T1000 (cell line): ENCODE measurements at regions not wholly inside any gene's neighbourhood (a gene's known extent, or its start where the extent isn't known, plus 50 kb on each side); places are given as distances from the start of the nearest gene placed in this dataset.

Experiments used
- DNase-seq: peaks from one replicate; lab custom pipeline; 2025; ENCODE audit warnings: mixed read lengths; lab: John Stamatoyannopoulos, UW

DNA sequence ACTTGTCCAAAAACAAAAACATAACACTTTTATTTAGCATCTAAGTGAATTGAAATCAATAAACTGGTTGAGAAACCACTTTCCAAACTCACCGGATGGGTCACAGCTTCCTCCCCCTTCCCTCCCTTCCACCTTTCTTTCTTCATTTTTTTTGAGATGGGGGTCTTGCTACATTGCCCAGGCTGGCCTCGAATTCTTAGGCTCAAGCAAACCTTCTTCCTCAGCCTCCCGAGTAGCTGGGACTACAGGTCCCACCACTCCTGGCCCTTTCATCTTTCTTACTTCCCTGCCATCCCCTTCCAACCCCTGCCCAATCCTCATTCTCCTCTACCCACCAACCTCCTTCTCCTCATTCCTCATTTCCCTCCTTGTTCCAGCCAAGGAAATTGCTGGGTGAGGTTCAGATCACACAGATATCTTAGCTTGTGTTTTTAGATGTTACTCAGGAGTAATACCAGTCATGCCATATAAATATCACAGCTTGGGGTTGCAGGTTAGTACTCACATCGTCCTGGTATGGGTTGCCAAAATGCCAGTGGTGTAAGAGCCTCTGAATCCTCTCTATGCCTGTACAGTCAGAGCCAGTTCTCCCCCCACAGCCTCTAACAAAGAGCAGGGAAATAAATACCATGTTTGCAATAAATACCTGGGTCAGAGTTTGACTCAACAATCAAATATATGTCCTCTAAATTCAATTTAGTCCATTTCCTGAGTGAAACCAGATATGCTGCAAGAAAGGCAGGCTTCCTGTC lies 132.7 kb upstream of the NDUFV2 start:
- DNase-seq: no peak

DNA sequence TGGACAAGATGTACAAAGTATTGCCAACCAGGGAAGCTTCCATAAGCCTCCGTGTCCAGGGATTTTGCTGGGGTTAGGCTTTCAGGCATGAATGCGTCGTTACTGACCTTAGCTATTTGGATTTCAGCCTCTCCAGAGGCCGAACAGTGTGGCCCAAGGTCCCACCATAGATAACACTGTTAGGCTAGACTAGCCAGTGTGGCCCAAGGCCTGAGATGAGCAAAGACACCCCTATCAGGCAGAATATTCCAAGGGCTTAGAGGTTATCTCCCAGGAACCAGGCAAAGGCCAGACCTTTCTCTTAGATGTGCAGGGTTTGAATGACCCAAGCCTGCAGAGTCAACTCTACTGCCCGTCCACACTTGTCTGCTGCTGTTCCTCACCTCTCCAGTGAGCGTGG lies 131.7 kb upstream of the NDUFV2 start:
- no peak for DNase-seq

DNA sequence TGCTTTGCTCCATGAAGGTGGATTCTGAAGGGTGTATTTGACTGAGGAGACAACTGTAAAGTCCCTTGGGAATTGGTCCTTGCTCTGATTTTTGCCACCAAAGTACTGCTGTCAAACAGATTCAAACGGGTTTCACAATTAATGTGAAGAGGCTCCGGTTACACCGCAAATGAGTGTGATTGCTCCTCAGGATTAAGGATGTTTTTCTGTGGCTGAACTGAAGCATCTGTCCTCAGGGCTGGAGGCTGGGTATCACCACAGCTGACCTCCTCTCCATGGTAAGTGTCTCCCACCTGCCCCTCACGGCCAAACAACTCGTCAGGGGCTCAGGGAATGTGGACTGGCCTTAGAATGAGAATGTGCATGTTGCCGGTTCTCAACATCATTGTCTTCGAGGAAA lies 130.4 kb upstream of the NDUFV2 start:
- DNase-seq: no peak

DNA sequence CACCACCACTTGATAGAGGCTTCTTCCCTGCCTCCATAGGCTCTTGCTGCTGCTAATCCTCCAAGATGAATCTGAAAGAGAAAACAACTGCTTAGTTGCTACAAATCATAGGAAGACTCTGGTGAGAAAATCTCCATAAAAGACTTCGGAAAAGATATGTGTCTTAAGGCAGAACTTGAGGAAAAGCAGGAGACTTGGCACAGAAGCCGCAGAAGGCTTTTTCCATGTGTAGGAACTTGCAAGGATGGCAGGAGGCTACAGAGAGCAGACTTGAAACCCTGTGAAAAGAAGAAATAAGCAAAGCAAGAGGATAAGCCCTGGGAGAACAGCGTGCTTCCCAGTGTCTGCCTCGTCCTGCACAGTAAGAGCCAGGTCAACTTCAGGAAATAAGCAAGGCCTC lies 128.2 kb upstream of the NDUFV2 start:
- DNase-seq: no peak

DNA sequence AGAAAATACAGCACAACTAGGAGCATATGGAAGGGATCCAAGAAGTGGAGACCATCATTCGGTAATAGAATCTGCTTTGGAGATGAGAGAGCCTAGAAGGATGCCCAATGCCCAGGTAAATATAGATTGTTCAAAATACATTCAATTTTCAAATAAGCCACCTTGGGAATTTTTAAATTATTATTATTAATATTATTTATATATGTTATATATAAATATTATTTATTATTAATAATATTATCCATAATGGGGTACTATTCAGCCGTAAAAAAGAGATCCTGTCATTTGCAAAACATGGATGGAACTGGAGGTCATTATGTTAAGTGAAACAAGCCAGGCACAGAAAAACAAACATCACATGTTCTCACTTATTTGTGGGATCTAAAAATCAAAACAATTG lies 127.8 kb upstream of the NDUFV2 start:
- DNase-seq: no peak

DNA sequence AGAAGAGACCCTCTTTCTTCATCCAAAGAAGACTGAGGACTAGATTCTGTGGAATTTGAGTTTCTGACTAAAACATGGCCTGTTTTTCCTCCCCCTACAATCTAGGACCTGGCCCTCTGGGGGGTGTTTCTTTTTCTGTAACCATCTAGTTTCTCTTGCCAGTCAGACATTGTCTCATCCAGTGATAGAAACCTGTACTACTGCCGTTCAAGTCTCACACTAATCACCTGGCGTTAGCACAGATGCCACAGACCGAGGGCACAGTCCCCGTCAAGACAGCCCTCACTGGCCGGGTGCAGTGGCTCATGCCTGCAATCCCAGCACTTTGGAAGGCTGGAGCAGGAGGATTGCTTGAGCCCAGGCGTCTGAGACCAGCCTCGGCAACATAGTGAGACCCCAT lies 126.9 kb upstream of the NDUFV2 start:
- no peak for DNase-seq

DNA sequence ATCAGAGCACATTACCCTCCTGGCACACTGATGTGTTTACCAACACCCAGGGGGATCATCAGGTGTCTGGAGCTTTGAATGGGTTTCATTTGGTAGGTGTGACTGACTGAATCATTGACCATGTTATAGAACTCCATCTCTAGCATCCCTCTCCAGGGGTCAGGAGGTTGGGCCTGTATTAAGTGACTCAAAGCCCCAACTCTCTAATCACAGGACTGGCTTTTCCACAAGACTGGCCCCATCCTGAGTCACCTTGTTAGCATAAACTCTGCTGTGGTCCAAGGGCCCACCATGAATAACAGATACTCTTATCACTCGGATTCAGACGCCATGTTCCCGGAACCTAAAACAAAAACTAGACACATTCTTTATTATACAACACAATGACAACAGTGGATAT lies 125.9 kb upstream of the NDUFV2 start:
- no peak for DNase-seq

DNA sequence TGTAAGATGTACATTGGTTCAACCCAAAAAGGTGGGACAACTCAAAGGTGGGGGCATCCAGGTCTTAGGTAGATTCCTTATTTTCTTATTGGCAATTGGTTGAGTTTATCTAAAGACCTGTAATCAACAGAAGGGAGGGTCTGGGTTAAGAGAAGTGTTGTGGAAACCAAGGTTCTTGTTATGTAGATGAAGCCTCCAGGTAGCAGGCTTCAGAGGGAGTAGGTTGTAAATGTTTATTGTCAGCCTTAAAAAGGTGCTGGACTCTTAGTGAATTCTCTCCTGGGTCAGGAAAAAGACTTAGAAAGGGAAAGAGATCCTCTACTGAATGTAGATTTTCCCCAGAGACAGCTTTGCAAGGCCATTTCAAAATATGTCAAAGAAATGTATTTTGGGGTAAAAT lies 125.3 kb upstream of the NDUFV2 start:
- no peak for DNase-seq

DNA sequence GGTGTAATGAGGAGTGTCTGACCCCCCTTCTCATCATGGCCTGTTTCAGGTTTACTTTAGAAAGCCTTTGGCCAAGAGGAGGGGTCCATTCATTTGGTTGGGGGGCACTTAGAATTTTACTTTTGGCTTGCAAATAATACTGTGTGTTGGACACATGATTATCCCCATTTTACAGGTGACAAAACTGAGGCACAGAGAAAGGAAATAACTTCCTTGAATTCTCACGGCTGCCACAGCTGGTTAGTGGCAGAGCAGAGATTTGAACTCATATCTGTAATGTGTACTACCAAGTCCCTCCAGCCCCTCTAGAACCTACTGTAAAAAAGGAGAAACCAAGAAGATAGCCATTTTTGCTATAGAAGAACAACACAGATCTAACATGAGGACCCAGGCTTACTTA lies 124.8 kb upstream of the NDUFV2 start:
- no peak for DNase-seq

DNA sequence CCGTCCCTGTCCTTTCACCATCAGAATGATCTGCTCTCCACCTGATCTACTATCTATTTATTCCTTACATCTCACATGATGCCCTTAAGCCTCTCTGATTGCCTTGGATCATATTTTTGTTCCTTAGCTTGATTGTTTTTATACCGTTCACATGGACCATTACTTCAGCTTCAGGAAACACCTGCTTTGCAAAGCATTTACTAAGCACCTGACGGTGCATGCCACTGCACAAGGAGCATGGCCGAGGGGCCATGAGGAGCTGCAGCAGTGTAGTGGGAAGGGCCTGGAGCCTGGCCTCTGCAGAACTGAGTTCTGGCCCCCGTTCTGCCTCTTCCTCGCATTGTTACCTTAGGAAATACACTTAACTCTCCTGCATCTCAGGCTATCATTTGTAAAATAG lies 124.1 kb upstream of the NDUFV2 start:
- no peak for DNase-seq

DNA sequence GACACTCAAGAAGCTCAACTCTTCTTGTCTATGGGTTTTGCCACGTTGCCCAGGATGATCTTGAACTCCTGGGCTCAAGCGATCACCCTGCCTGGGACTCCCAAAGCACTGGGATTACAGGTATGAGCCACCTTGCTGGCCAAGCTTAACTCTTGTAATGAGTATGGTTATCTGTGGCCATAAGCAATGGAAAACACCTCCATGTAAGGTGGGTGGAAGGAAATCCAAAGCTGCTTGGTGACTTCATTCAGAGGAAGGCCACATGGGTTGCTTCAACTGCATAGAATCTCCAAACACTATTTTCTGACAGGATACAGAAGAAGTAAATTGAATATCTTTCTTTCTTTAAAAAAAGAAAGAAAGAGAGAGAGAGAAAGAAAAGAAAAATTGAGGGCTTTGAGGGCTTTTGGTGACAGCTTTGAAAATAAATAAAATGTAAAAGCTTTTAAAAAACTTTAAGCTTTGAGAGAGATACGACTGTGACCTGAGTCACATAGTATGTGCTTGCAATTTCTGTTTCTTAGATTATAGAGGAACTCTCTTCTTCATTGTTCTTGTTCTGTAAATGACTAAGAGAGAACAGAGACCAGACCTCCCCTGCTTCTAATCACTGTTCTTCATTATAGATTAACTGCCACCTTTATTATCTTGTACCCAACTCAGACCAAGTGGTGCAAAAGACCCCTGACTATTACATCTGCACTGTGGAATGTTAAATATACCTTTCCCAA lies 123.1 kb upstream of the NDUFV2 start:
- no peak for DNase-seq

DNA sequence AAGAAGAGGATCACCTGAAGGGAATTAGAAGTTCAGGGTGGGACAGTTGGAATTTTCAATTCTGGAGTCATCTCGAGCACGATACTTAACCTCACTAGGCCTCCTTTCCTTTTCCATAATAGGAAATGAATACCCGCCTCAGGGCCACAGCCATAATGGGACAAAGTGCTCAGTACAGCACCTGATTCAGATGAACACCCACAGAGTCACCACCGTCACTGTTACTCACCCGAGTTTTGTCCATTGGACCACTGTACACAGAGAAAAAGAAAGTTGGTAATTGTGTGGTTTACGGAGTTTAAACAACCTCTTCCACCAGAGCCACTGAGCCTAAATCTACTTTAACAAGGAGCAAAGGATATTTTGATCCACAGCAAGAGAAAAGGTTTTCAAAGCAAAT lies 122.0 kb upstream of the NDUFV2 start:
- no peak for DNase-seq

DNA sequence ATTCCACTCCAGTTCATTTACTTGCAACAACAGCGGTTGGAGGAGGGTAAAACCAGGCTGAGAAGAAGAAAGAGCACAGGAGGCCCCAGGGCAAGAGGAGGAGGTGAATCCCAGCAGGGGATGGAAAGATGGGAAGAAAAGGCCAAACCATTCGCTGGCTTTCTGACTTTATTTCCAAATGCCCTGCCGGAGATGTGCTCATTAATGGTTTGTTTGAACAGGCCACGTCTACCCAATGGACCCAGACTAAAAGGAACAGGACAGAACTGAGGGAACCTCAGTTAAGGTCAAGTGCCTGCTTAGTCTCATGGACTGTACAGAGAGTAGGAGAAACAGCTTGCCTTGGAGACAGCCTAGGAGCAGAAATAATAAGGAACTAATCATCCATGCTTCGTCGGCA lies 121.6 kb upstream of the NDUFV2 start:
- DNase-seq: no peak

DNA sequence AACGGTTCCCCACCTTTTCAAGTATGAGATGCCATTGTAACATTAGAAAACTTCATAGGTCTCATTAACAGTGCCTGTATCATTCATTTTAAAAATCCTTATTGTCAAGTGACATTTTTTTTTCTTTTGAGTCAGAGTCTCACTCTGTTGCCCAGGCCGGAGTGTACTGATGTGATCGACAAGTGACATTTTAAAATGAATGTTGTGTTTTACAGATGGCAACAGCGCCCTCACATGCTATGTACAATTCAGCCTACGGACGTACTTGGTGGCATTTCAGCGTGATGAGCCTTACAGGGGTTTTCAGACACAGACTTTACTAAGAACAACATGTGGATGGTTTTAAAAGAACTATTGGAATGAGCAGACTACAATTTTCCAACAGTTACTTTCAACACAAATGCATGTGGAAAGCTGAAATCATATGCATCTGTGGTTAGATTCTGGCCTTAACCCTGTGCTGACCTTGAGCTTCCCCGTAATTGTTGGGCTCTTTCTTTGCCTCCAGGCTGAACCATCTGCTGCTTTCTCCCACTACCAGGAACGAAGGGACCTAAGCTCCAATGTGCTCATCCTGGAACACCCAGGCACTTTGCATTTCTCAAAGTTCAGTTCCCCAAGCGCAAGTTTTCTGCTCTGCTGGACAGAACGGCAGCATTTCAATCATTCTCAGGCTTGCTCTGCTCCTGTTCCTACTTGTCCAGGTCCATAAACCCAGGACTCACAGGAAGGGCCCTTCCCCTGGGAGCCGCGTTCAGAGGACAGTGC lies 119.9 kb upstream of the NDUFV2 start:
- DNase-seq: no peak

DNA sequence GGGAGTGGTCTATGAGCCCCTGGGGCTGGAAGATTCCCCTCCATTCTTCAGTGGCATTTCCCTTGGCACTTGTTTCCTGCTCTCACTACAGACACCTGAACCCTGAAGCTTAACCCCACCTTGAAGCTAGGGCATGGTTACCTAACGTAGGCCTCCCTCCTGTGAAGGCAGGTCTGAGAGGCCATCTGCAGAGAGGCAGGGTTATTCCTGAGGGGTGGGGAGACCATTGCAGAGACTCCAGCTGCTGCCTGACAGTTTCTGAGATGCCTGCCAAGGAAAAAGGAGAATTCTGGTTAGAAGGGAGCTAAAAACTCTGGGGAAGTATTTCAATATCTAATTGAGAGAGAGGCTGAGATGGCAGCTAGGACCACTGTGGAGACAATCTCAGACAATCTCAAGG lies 119.3 kb upstream of the NDUFV2 start:
- no peak for DNase-seq

DNA sequence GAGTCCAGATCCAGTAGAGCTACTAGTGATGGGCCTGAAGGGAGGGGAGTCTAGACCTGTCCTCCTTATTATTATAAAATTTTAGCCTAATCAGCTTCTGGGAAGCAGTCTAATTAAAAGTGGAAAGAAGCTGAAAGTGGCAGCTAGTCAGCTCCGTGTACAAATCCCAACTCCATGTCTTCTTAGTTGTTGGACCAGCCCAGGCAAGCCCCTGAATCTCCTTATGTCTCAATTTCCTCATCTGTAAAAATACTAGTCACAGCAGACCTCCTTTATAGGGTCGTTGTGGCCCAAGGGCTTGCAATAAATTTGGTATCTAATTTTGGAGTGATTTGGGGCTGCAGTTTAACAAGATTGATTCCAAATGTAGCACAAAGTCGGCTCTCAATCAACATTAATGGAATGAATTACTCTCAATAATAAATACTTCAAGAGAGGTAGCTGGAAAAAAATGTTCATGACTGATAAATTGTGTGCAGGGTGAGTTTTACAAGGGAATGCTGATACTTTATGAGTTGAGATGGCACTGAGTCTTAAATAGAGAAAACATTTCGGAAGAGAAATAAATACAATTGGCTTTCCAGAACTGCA lies 118.3 kb upstream of the NDUFV2 start:
- no peak for DNase-seq

DNA sequence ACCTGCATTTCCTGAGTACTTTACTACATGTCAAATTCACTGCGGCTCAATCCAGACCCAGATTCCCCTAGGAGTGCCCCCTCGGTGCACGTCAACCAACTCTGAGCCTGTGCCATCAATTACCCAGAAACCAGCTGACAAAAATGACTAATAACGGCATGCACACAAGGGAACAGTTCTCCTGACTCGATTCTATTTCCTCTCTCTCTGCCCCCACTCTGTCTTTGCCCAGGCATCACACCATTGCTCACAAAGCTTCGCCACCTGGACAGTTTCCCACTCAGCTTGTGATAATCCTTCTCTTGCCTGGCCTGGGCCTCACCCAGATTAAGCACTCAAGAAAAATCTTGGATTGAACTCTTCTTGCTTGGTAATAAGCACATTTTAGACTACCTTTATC lies 115.3 kb upstream of the NDUFV2 start:
- no peak for DNase-seq

DNA sequence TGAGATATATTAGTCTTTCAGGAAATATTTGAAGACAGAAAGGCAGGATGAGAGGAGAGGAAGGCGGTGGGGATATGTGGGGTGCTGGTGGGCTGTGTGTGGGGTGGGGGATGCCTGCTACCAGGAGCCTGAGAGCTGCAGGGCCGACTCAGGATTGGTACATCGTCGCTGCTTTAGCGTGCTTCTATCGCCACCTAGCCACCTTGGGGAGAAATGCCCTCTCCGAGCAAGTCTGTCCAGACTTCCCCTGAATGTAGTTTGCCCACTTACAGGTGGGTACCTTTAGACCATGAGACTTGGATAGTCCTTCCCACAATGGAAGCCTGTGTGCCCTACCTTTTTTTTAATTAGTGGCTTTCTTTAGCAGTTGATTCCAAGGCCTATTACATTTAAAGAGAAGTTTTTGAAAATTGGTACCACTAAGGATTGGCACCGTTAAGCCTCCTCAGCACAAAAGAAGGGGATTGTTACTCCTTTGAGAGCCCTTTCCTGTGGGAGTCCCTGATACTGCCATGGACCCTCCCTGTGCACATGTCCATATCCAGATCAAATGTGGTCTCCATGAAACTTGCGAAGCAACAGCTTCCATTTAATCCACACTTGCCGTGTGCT lies 114.1 kb upstream of the NDUFV2 start:
- peak; percentile 16 for DNase-seq

DNA sequence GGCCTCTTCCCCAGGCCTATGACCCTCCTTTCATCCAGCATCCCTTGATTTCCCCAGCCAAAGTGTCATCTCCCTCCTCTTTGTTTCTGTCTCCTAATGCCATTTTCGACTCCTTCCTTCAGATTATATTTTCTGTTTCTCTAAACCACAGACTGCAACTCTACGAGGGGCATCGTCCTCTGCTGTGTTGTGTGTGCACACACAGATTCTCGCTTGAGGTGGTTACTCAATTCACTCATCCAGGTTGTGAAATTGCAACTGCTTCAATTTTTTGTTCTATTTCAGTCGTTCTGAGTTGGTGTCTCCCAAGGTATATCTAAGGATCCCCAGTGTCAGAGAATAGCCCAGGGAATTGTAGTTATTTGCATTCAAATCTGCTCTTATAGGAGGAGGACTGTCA lies 113.5 kb upstream of the NDUFV2 start:
- no peak for DNase-seq

DNA sequence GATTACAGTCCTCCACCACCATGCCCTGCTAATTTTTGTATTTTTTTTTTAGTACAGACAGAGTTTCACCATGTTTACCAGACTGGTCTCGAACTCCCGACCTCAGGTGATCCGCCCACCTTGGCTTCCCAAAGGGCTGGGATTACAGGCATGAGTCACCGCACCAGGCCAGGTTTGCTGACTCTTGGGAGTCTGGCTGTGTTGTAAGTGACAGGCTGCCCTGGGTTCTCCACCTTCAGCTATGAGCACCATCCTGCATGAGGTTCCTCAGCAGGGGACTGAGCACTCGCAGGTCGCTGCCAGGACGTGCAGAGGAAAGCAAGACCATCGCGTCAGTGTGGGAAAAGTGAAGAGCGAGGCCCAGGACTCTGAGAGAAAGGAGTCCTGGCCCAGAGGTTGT lies 112.6 kb upstream of the NDUFV2 start:
- no peak for DNase-seq

DNA sequence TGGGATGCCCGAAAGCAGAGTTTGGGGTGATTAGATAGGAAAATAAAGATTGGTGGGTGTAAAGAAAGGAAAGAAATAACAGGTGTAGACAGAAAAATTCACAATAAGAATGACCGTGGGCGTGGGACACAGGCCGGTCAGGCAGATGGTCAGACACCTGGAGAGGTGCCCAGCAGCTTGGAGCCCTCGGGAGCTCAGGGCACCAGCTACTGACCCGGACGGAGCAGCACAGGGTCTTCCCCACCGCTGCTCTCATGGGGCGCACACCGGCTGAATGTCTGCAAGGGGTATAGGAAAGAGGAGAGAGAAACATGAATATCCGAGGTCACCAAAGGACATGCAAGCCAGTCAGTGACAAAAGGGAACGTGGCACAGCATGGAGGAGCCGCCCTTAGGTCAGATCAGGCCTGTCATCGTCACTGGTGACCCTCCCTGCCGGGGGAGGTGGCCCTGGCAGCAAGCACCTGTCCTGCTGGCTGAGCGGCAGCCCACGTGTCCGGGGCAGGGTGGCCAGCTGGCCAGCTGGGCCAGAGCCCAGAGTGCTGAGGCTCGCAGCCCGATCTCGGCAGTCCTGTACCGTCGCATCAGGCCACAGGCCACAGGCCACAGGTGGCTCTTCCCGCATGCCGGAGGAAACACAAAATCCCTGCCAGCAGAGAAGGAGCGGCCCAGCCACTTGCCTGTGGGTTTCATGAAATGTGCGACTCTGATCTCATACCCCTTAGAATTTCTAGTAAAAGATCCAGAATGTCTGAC lies 112.0 kb upstream of the NDUFV2 start:
- no peak for DNase-seq

DNA sequence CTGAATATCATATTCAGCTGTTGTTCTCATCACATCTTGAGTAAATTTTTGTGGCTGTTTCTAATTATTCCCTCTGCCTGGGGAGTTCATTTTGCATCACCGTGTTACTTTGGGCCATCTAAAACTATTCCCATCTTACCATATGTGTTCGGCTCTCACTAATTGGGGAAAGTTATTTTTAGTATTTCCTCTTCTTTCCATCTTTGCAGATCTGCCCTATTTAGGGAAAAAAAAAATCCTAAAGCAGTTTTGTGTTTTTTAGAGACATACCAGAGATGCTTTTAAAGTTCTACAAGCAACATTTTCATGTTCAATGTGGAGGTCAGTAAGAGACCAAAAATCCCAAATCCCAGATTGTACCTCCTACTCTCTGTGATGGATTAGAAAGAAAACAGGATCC lies 111.3 kb upstream of the NDUFV2 start:
- no peak for DNase-seq
